Kidney epithelial cell (primary cell): ENCODE measurements at regions not wholly inside any gene's neighbourhood (a gene's known extent, or its start where the extent isn't known, plus 50 kb on each side); places are given as distances from the start of the nearest gene placed in this dataset.

ENCODE experiments used
- DNase-seq: peaks from one replicate; pipeline ENCODE4 v3.0.0-alpha.2; 2010; ENCODE audit warnings: low read depth
- H3K27me3 ChIP-seq: 2 replicates; pipeline ENCODE4 v1.6.0; 2011; ENCODE audit warnings: low read length; ENCODE audit not compliant: control insufficient read depth, insufficient read depth
- H3K36me3 ChIP-seq: 2 replicates; pipeline ENCODE4 v1.5.1; 2011; ENCODE audit warnings: low read length; ENCODE audit not compliant: control insufficient read depth, insufficient read depth
- H3K4me3 ChIP-seq: 2 replicates; pipeline ENCODE4 v1.5.1; 2011; ENCODE audit warnings: low read depth, mild to moderate bottlenecking, control low read depth, low read length
- CTCF ChIP-seq: IDR thresholded peaks from 2 replicates; pipeline ENCODE4 v1.5.1; 2011; ENCODE audit warnings: mild to moderate bottlenecking, moderate library complexity, low read length, control low read depth, inconsistent platforms; ENCODE audit not compliant: insufficient read depth, poor library complexity, severe bottlenecking

- no peak for TF ChIP-seq CTCF
- Histone ChIP-seq H3K4me3 (no peak overlapping the region), H3K27me3 (no peaks in the 10 kb centered on the region), H3K36me3 (no peaks in the 10 kb centered on the region)
- DNase-seq = no peak
Observed at GRCh38 chr1:65494671-65495070, 74.2 kb downstream of the LEPR start.

GRCh38 chr1:65495137-65495536 lies 74.7 kb downstream of the LEPR start:
- Histone ChIP-seq H3K27me3 (no peaks in the 10 kb centered on the region), H3K4me3 (no peak overlapping the region), H3K36me3 (no peaks in the 10 kb centered on the region)
- TF ChIP-seq CTCF = no peak
- DNase-seq = no peak

- H3K27me3 ChIP-seq = no peaks in the 10 kb centered on the region
- no peaks in the 10 kb centered on the region for H3K36me3 ChIP-seq
- TF ChIP-seq CTCF = no peak
Observed at GRCh38 chr1:65497256-65497830, 76.9 kb downstream of the LEPR start.

GRCh38 chr1:65503427-65503826 lies 83.0 kb downstream of the LEPR start:
- H3K27me3 ChIP-seq = no peaks in the 10 kb centered on the region
- TF ChIP-seq CTCF = no peak
- H3K4me3 ChIP-seq = no peak overlapping the region
- no peak for DNase-seq
- no peaks in the 10 kb centered on the region for H3K36me3 ChIP-seq

More at GRCh38 chr1:65497256-65497830, 76.9 kb downstream of the LEPR start:
- DNase-seq = no peak
- H3K4me3 ChIP-seq = no peak overlapping the region

- TF ChIP-seq CTCF = no peak
- Histone ChIP-seq H3K27me3 (no peaks in the 10 kb centered on the region), H3K36me3 (no peaks in the 10 kb centered on the region), H3K4me3 (no peak overlapping the region)
- DNase-seq = no peak
Observed at GRCh38 chr1:65504263-65504662, 83.8 kb downstream of the LEPR start.
